ENCODE measurements at regions not wholly inside any gene's neighbourhood (a gene's known extent, or its start where the extent isn't known, plus 50 kb on each side); places are given as distances from the start of the nearest gene placed in this dataset.

- no TSS peak for BruUV-seq (replicated peaks)
- Histone ChIP-seq H3K4me1 (ENCODE audit: control insufficient read depth, insufficient read depth, low read length) (no peaks in the 10 kb centered on the region), H3K9me3 (ENCODE audit: control insufficient read depth, insufficient read depth, low read depth, low read length) (no peaks in the 10 kb centered on the region), H3K36me3 (ENCODE audit: control insufficient read depth, insufficient read depth, low read length) (no peaks in the 10 kb centered on the region), H3K4me3 (ENCODE audit: low read depth in 2 of 2, low read length in 2 of 2) (no peak overlapping the region), H3K27ac (ENCODE audit: low read length) (no peak overlapping the region), H3K27me3 (ENCODE audit: control insufficient read depth, insufficient read depth, low read length) (no peaks in the 10 kb centered on the region)
- in situ Hi-C loops (cut with HindIII; ENCODE audit: low pct_unique_long_range_greater_than_20kb, low sequenced_read_pairs) = no loop called here
- ATAC-seq (no peak), DNase-seq (ENCODE audit: low read depth, low spot score) (no peak)
- TF ChIP-seq REST (IDR thresholded peaks at IDR 0.05; ENCODE audit: insufficient read depth in 1 of 2, low read depth in 2 of 2, low read length in 1 of 2) (no peak), SIN3A (IDR thresholded peaks at IDR 0.05; ENCODE audit: borderline replicate concordance, insufficient read depth, low read depth, low read length) (no peak), POLR2AphosphoS5 (IDR thresholded peaks at IDR 0.05; ENCODE audit: low read depth, low read length) (no peak), CTCF (IDR thresholded peaks at IDR 0.05) (no peak), TCF7L2 (IDR thresholded peaks at IDR 0.05; ENCODE audit: low read depth, low read length) (no peak)
- ChIA-PET CTCF (no interaction called here), POLR2A (no interaction called here)
- intact Hi-C loops (cut with micrococcal nuclease; ENCODE audit: unreplicated experiment) = no loop called here
Measured at GRCh38 chr10:109089779-109090178, 833.5 kb downstream of the XPNPEP1 start.

- Histone ChIP-seq H3K36me3 (ENCODE audit: control insufficient read depth, insufficient read depth, low read length) (no peaks in the 10 kb centered on the region), H3K4me3 (ENCODE audit: low read depth in 2 of 2, low read length in 2 of 2) (no peak overlapping the region), H3K27ac (ENCODE audit: low read length) (no peak overlapping the region), H3K27me3 (ENCODE audit: control insufficient read depth, insufficient read depth, low read length) (no peaks in the 10 kb centered on the region), H3K4me1 (ENCODE audit: control insufficient read depth, insufficient read depth, low read length) (no peaks in the 10 kb centered on the region), H3K9me3 (ENCODE audit: control insufficient read depth, insufficient read depth, low read depth, low read length) (no peaks in the 10 kb centered on the region; the same call in 1 of the 2 replicates)
- POLR2A ChIA-PET = no interaction called here
- DNase-seq (ENCODE audit: low read depth, low spot score) (no peak), ATAC-seq (no peak)
- in situ Hi-C loops (cut with HindIII; ENCODE audit: low pct_unique_long_range_greater_than_20kb, low sequenced_read_pairs) (no loop called here), intact Hi-C loops (cut with micrococcal nuclease; ENCODE audit: unreplicated experiment) (no loop called here)
- BruUV-seq (replicated peaks) = no TSS peak
- CTCF ChIA-PET = no interaction called here
- no peak for TF ChIP-seq TCF7L2 (IDR thresholded peaks at IDR 0.05; ENCODE audit: low read depth, low read length)
- TF ChIP-seq REST (IDR thresholded peaks at IDR 0.05; ENCODE audit: insufficient read depth in 1 of 2, low read depth in 2 of 2, low read length in 1 of 2) = no peak
- TF ChIP-seq CTCF (IDR thresholded peaks at IDR 0.05) = no peak
- no peak for TF ChIP-seq POLR2AphosphoS5 (IDR thresholded peaks at IDR 0.05; ENCODE audit: low read depth, low read length)
- TF ChIP-seq SIN3A (IDR thresholded peaks at IDR 0.05; ENCODE audit: borderline replicate concordance, insufficient read depth, low read depth, low read length) = no peak
Measured at GRCh38 chr10:109071539-109071938, 851.8 kb downstream of the XPNPEP1 start.

All from Panc1 (cell line).